ENCODE measurements at regions not wholly inside any gene's neighbourhood (a gene's known extent, or its start where the extent isn't known, plus 50 kb on each side); places are given as distances from the start of the nearest gene placed in this dataset.
A peak's percentile ranks its signal among the peaks of the same experiment; 100 is the strongest.

GRCh38 chr4:74627093-74627492 is 167.2 kb downstream of the BTC start:
- no peaks in the 10 kb centered on the region for H3K27me3 Mint-ChIP-seq (ENCODE audit: insufficient read depth, unreplicated experiment)
- no peak overlapping the region for H3K4me3 Mint-ChIP-seq (ENCODE audit: unreplicated experiment)
- Histone ChIP-seq H3K27me3 (replicated peaks; ENCODE audit: control insufficient read depth, insufficient read depth, low read length) (no peaks in the 10 kb centered on the region), H3K4me1 (peaks cover 96% of the 10 kb centered on the region), H3K36me3 (ENCODE audit: control insufficient read depth, insufficient read depth, low read length) (no peaks in the 10 kb centered on the region), H3K4me3 (ENCODE audit: low read depth, low read length) (no peak overlapping the region), H3K9me3 (no peaks in the 10 kb centered on the region)
- peaks cover 10% of the 10 kb centered on the region for H3K9me3 Mint-ChIP-seq (ENCODE audit: unreplicated experiment)
- peaks cover 6% of the 10 kb centered on the region for H3K36me3 Mint-ChIP-seq (ENCODE audit: insufficient read depth, unreplicated experiment)
- no peak for TF ChIP-seq CTCF (IDR thresholded peaks at IDR 0.05; ENCODE audit: insufficient read depth in 1 of 2, low read depth in 1 of 2, low read length in 1 of 2, severe bottlenecking in 1 of 2, unreplicated experiment in 1 of 2)
- intact Hi-C loops (cut with micrococcal nuclease; ENCODE audit: unreplicated experiment), result loop anchor here (1.0 kb wide), 1 partner anchor 27 kb away; no protein-coding TSS in a partner anchor
- H3K4me1 Mint-ChIP-seq (ENCODE audit: low read depth, unreplicated experiment), result peaks cover 56% of the 10 kb centered on the region
- H3K27ac Mint-ChIP-seq (ENCODE audit: unreplicated experiment), result no peak overlapping the region
- POLR2A ChIA-PET, result no interaction called here
- DNase-seq, result no peak
- no TSS peak for BruUV-seq (replicated peaks)
- CTCF ChIA-PET, result no interaction called here

- Mint-ChIP-seq H3K36me3 (ENCODE audit: insufficient read depth, unreplicated experiment) (peaks cover 8% of the 10 kb centered on the region), H3K4me1 (ENCODE audit: low read depth, unreplicated experiment) (peaks cover 56% of the 10 kb centered on the region), H3K9me3 (ENCODE audit: unreplicated experiment) (peaks cover 10% of the 10 kb centered on the region), H3K27me3 (ENCODE audit: insufficient read depth, unreplicated experiment) (no peaks in the 10 kb centered on the region), H3K4me3 (ENCODE audit: unreplicated experiment) (no peak overlapping the region), H3K27ac (ENCODE audit: unreplicated experiment) (no peak overlapping the region)
- BruUV-seq (replicated peaks), result no TSS peak
- ChIA-PET CTCF (no interaction called here), POLR2A (no interaction called here)
- intact Hi-C loops (cut with micrococcal nuclease; ENCODE audit: unreplicated experiment), result loop anchor here (1.0 kb wide), 1 partner anchor 27 kb away; no protein-coding TSS in a partner anchor
- Histone ChIP-seq H3K27me3 (replicated peaks; ENCODE audit: control insufficient read depth, insufficient read depth, low read length) (no peaks in the 10 kb centered on the region), H3K4me3 (ENCODE audit: low read depth, low read length) (no peak overlapping the region), H3K4me1 (peaks cover 97% of the 10 kb centered on the region), H3K9me3 (no peaks in the 10 kb centered on the region), H3K36me3 (ENCODE audit: control insufficient read depth, insufficient read depth, low read length) (no peaks in the 10 kb centered on the region)
- DNase-seq, result peak in 1 of 2 experiments; percentile 14
- TF ChIP-seq CTCF (IDR thresholded peaks at IDR 0.05; ENCODE audit: insufficient read depth in 1 of 2, low read depth in 1 of 2, low read length in 1 of 2, severe bottlenecking in 1 of 2, unreplicated experiment in 1 of 2), result no peak
These were observed 166.8 kb downstream of the BTC start for GRCh38 chr4:74627504-74627903.

GRCh38 chr4:74628852-74629620 is 165.3 kb downstream of the BTC start:
- peaks cover 18% of the 10 kb centered on the region for H3K9me3 Mint-ChIP-seq (ENCODE audit: unreplicated experiment)
- no peaks in the 10 kb centered on the region for H3K27me3 Mint-ChIP-seq (ENCODE audit: insufficient read depth, unreplicated experiment)
- H3K4me1 ChIP-seq, result peaks cover 83% of the 10 kb centered on the region
- no peak for TF ChIP-seq CTCF (IDR thresholded peaks at IDR 0.05; ENCODE audit: insufficient read depth in 1 of 2, low read depth in 1 of 2, low read length in 1 of 2, severe bottlenecking in 1 of 2, unreplicated experiment in 1 of 2)
- H3K9me3 ChIP-seq, result no peaks in the 10 kb centered on the region
- no peaks in the 10 kb centered on the region for H3K36me3 ChIP-seq (ENCODE audit: control insufficient read depth, insufficient read depth, low read length)
- H3K27ac Mint-ChIP-seq (ENCODE audit: unreplicated experiment), result peak overlapping the region; percentile 39
- H3K4me3 ChIP-seq (ENCODE audit: low read depth, low read length), result no peak overlapping the region
- H3K4me3 Mint-ChIP-seq (ENCODE audit: unreplicated experiment), result no peak overlapping the region
- ChIA-PET POLR2A (interaction anchor here (1.0 kb wide), 1 partner anchor 25 kb away, joined by 3 read pairs; no protein-coding TSS in a partner anchor), CTCF (interaction anchor here (0.7 kb wide), 1 partner anchor 42 kb away, joined by 3 read pairs; no protein-coding TSS in a partner anchor)
- DNase-seq, result no peak
- no peaks in the 10 kb centered on the region for H3K27me3 ChIP-seq (replicated peaks; ENCODE audit: control insufficient read depth, insufficient read depth, low read length)
- peaks cover 50% of the 10 kb centered on the region for H3K4me1 Mint-ChIP-seq (ENCODE audit: low read depth, unreplicated experiment)
- intact Hi-C loops (cut with micrococcal nuclease; ENCODE audit: unreplicated experiment), result no loop called here
- BruUV-seq (replicated peaks), result no TSS peak
- peaks cover 8% of the 10 kb centered on the region for H3K36me3 Mint-ChIP-seq (ENCODE audit: insufficient read depth, unreplicated experiment)
